ENCODE measurements at regions not wholly inside any gene's neighbourhood (a gene's known extent, or its start where the extent isn't known, plus 50 kb on each side); places are given as distances from the start of the nearest gene placed in this dataset.
"Not testable (repeated sequence)": the region's sequence is repeated elsewhere in the genome, so short reads cannot be mapped to it uniquely, and the experiment has no call there.

DNA sequence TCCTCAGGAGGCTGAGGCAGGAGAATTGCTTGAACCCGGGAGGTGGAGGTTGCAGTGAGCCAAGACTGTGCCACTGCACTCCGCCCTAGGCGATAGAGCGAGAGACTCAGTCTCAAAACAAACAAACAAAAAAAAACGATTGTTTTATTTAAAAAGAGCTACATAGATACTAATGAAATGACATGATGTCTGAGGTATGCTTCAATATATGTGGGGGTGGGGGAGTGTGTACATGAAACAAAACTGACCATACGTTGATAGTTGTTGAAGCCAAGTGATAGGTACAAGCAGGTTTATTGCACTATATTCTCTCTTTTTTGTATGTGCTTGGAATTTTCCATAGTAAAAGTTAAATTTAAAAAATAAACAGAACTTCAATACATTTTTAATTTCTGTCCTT is 240.1 kb downstream of the TFAP2A start:
- DNase-seq, result no peak

DNA sequence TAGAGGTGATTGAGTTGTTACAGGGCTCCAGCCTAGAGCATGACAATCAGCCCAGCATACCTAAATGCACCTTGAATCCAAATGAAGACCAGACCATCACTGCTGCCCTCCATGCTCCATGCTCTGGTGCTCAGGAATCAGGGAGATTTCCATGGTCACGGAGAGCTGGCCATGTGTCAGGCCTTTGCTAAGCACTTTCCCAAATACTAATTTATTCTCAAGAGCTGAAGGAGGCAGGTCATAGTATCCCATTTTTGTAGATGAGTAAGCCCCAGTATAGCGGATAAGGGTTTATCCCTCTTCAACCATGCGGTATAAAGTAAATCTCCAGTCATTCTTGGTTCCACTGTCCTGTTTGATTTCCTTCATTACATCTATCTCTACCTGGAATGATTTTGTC is 240.8 kb downstream of the TFAP2A start:
- DNase-seq, result no peak

DNA sequence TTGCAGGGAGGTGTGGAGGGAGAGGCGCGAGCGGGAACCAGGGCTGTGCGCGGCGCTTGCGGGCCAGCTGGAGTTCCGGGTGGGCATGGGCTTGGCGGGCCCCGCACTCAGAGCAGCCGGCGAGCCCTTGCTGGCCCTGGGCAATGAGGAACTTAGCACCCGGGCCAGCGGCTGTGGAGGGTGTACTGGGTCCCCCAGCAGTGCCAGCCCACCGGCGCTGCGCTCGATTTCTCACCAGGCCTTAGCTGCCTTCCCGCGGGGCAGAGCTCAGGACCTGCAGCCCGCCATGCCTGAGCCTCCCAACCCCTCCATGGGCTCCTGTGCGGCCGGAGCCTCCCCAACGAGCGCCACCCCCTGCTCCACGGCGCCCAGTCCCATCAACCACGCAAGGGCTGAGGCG is 243.2 kb downstream of the TFAP2A start:
- DNase-seq, result not testable (repeated sequence)

DNA sequence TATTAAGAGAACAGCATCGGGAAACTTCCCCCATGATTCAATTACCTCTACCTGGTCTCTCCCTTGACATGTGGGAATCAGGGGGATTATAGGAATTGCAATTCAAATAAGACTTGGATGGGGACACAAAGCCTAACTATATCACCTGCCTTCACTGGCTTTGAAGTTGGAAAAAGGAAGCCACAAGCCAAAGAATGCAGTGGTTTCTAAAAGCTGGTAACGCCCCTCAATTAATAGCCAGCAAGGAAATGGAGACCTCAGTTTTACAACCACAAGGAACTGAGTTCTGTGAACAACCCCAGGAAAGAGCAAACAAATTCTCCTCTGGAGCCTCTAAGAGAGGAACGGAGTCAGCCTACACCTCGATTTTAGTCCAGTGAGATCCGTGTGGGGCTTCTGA is 244.1 kb downstream of the TFAP2A start:
- DNase-seq, result no peak

DNA sequence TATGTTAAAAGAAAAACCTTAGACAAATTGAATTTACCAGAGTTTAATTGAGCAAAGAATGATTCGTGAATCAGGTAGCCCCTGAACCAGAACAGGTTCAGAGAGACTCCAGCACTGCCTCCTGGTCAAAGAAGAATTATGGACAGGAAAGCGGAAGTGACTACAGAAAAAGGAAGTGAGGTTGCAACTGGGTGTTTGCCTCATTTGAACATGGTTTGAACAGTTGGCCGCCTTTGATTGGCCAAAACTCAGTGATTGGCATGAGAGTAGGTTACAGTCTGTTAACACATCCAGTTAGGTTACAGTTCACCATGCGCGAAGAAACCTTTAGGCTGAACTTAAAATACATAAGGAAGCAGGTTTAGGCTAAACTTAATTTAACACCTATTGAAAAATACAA is 248.8 kb downstream of the TFAP2A start:
- DNase-seq, result no peak

DNA sequence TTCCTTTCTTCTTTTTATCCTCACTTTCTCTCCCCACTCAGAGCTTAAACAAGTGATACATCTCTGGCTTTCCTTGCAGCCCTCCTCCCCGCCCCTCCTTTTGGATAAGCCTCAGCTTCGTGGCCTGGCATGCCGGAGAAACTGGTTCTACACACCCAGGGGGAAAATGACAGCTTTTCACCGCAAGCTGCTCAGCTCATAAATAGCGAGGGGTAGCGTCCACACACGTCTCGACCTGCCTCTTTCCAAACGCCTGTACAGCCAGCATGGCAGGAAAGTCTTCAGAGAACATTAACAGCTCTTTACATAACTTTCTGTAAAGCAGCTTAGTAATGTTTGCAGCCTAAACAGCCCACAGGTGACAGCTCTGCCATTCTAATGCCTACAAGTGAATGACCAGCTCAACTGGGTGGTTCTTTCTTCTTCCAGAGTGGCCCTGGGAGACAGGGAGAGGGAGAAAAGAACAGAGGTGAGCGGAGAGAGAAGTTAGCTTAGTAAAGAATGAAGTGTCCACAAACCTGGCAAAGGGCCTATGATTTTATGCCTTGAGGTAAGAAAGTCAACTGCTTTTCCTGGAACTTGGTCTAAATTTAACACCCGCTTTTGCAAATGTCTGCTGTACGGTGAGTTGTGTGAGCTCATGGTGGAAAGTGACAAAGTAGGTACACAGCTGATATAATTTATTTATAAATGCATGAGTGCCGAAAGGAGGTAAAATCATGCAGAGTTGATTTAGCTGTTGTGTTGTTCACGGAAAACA is 251.5 kb downstream of the TFAP2A start:
- DNase-seq, result no peak

DNA sequence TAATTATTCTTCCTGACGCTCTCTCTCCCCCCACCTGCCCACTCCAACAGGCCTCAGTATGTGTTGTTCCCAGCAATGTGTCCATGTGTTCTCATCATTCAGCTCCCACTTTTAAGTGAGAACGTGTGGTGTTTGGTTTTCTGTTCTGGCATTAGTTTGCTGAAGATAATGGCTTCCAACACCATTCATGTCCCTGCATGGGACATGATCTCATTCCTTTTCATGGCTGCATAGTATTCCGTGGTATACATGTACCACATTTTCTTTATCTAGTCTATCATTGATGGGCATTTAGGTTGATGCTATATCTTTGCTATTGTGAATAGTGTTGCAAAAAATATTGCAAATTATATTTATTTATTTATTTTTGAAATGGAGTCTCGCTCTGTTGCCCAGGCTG is 258.0 kb downstream of the TFAP2A start:
- DNase-seq, result no peak

DNA sequence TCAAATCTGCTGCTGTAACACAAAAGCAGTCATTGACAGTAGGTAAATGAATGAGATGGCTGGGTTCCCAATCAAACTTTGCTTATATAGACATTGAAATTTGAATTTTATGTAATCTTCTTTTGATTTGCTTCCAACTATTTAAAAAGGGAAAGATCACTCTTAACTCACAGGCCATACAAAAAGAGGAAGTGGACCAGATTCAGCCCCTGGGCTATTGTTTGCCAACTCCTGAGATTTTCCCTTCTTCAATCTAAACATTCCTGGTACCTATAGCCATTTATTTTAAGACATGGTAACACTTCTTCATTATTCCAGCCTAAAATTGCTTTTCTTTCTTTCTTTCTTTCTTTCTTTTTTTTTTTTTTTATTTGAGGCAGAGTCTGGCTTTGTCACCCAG is 260.6 kb downstream of the TFAP2A start:
- no peak for DNase-seq

DNA sequence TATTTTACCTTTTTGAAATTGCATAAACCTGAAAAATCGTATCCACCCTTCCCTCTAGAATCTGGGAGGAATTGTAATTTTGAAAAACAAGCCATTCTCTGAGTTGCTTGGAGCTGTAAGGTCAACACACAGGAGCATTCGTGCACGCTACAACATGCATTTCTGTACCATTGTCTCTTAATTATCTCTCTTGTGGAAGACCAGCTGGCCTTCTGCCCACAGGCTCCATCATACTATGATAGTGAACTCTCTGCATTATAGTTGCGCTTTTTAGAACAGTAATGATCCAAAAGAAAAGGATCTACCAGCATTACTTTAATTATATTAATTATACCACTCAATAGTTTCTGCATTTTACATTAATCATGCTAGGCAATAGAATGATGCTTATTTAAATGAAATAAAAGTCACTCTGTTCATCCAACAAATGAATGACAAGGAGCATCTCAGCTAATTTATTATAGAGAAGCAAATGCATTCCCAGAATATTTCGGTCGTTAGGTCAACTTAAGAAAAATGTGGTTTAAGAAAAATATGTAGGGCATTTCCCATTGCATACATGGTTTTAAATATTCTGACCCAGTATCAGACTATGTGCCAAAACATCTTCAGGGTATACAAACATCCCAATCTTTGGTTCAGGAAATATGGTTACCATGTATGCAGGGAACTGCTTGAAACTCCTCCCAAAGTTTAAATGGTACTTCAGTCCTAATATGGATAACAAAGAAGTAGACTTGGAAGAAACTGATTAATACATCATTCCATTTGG is 263.5 kb downstream of the TFAP2A start:
- no peak for DNase-seq

DNA sequence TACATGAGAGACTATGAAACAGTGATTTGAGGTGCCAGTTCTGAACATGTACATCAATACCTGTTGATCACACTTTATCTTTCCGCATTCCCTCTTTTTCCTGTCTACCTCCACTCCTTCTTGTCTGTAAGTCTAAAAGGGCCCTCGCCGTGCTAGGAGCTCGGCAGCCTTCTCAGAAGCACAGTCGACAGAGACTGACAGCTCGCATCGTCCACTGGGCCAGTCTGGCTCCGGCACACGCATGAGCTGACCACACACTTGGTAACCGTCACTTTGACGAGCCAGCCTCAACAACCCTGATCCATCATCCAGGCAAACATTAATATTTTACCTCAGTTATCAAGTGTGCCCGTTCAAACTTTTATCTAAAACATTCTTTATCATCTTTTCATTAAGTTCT is 265.3 kb downstream of the TFAP2A start:
- DNase-seq, result no peak

DNA sequence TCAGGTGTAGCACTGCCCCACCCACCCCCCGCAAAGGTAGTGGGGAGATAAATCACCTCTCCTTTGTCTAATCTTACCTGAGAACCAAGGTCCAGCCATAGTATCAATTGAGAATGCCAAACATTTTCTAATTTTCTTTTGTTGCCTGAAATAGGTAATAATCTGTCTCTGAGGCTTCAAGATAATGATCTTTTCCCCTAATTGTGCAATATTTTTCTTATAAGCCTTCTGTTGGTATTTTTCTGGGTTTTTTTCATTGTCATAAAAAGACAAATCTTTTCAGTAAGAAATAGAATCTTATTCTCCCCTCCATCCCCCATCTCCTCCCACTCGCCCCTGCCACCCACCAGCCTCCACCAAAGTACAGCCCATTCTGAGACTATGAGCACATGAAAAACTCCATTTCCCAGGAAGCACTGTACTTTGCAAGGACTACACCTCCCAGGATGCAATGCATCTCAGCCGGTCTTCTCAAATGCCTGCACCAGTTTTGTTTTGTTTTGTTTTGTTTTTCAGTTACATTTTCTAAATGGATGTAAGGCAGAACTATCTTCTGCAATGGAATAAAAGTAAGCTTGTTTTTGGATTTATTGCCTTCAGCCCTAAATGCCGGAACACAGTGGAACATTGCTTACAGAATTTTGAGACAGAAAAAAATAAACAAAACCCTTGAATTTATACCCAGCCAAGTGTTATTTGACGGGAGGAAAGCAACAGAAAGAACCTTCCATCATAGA is 268.0 kb downstream of the TFAP2A start:
- DNase-seq, result no peak

DNA sequence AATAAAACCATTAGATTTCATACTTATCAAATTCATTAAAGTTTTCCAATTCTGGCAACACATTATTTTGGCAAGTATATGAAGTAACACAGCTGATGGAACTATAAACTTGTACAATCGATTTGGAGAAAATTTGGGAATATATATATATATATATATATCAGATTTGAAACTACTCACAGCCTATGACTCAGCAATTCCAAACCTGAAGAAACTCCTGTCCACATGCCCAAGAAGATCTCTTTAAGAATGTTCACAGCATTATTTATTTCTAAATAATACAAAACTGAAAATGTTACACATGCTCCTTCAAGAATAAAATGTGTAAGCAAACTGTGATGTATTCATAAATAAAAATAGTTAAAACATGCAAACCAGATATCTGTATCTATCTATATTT is 270.1 kb downstream of the TFAP2A start:
- no peak for DNase-seq

DNA sequence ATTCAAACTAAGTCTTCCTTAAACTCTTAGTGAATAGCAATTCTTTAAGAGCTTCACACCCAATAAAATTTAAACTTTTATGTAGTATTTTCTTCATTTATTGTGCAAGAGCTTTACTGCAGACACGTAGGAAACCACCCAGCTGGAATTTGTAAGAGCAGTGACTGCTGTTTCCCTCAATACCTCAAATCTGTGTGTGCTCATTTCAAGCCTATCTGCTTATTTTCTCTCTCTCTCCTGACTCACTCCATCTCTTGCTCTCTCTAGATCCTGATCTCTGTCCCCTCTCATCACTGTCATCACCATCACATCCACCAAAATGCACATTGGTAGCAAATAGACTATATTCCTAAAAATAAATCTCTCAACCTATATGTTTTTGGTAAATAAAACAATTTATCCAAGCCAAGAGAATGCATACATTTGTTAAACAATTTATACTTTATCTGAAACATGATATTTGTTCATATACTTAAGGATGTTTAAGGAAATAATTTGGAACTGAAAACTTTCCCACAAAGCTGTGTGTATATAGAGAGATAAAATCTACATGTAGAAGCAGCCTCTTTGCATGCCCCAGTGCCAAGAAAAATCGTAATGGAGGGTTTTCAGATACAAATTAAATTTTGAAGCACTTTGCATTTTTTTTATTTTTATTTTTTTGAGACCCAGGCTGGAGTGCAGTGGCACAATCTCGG is 273.0 kb downstream of the TFAP2A start:
- no peak for DNase-seq

DNA sequence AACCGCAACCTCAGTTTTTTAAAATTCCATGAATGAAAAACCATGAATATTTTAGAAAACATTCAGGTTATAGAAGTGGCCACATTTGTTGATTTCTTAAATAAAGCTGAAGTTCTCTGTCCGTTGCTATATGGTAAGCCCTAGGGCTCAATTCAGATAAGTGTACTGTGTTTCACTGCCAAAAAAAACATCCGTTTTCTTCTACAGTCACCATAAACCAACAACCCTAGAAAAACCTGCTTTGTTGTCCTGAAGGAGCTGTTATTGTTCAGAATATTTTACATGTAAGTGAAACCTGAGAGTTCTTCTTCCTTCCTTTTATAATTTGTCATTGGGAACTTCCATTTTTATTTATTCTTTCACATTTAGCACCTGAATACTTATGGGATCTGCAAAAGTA is 274.1 kb downstream of the TFAP2A start:
- DNase-seq, result no peak

DNA sequence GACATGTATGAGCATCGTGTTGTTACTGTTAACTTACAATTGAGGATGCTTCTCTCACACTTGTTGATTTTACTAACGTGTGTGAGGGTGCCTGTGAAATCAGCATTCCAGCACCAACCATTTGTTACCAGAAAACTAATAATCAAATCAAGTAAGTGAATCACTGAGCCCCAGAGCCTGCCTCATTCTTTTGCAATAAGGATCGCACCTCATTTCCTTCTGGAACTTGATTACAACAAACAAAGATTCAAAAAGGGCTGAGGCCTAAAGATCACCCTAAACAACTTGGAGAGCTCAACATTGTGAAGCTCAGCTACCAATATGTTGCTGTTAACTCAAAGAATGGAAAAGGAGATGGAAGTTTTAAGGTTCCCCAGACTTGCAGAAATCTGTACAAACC is 274.7 kb downstream of the TFAP2A start:
- no peak for DNase-seq

DNA sequence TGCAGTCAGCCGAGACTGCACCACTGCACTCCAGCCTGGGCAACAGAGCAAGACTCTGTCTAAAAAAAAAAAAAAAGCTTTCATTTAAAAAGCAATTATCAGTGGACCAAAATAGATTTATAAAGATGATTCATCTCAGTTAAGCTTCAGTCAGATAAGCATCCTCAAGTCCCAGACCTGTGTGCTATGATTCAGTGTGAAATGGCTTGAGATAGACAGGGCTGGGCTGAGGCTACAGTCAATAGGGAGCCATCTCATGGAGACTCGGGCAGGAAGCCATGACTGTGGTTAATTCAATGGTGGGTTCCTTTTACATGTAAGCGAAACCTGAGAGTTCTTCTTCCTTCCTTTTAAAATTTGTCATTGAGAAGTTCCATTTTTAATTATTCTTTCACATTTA is 276.0 kb downstream of the TFAP2A start:
- no peak for DNase-seq

DNA sequence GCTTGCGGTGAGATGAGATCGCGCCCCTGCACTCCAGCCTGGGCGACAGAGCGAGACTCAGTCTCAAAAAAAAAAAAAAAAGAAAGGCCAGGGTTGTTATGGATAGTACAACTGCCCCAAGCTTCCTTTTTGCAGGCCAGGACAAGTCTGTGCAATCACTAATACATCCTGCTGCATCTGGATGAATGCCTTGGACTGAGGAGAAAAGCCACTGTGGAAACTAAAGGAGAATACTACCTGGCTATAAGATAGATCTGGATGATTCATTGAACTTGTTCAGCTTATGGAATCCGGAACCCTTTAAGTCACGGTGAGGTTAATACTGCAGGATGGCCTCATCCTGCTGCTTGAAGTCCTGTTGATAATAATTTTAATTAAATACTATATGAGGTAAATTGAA is 278.2 kb downstream of the TFAP2A start:
- no peak for DNase-seq

DNA sequence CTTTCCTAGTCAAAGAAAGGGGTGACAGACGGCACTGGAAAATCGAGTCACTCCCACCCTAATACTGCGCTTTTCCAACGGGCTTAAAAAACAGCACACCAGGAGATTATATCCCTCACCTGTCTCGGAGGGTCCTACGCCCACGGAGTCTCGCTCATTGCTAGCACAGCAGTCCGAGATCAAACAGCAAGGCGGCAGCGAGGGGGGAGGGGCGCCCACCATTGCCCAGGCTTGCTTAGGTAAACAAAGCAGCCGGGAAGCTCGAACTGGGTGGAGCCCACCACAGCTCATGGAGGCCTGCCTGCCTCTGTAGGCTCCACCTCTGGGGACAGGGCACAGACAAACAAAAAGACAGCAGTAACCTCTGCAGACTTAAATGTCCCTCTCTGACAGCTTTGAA is 280.7 kb downstream of the TFAP2A start:
- DNase-seq, result not testable (repeated sequence)

DNA sequence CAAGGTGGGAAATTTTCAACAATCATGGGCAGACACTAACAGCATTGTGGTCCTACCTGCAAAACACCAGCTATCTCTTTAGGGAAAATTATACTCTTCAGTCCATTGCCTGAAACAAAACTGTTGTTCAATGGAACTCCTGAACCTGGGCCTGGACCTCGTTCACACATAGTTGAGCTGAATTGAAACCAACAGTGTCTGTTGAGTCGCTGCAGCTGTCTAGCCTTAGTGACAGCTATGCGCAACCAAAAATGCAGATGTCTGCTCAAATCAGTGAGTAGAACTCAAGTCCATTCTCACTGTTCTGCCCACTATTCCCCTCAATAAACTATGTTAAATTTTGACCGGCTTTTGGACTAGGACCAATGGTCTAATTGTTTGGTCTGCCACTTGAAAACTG is 286.2 kb downstream of the TFAP2A start:
- no peak for DNase-seq

DNA sequence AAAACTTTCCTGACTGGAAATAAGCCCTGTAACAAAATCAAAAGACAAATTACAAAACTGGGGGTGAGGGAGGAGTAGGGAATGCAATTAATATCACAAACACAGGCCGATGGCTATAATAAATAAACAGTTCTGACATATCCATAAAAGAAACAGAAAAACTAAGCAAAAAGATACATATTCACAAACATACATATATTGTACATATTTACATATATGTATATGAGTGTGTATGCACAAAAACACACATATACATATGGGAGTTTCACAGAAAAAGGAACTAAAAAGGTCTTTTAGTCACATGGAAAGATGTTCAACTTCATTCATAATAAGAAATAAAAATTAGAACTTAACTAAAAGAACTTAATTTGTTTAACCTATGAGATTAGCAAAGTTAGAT is 292.7 kb downstream of the TFAP2A start:
- DNase-seq, result no peak

DNA sequence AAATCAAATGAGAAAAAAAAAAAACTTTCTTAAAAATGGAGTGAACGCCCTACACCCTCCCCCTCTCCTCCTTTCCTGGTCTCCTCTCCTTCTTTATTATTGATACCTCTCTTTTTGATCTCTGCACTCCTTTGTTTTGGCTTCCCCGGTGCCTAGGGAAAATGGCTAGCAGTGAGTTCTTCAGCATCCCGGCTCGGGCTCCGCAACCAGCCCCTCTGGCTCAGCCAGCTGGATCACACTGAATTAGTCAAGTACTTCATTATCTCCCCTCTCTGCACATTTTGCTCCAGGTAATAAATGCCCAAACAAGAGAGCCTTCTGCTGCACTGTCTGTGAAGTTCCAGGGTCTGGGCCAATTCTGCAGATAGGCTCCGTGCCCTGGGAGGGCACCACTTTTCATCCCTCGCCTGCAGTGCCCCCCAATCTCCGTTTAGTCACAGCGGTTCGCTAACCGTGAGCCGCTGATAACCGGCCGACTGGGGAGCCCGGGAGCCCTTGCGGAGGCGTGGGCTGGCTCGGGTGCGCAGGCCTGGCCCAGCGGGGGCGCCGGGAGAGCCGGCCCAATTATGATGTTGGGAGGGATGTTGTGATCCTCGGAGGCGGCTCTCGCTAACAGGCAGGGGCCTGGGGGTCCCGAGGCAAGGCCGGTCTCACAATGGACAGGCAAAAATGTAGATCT is 301.9 kb downstream of the TFAP2A start:
- DNase-seq, result no peak

DNA sequence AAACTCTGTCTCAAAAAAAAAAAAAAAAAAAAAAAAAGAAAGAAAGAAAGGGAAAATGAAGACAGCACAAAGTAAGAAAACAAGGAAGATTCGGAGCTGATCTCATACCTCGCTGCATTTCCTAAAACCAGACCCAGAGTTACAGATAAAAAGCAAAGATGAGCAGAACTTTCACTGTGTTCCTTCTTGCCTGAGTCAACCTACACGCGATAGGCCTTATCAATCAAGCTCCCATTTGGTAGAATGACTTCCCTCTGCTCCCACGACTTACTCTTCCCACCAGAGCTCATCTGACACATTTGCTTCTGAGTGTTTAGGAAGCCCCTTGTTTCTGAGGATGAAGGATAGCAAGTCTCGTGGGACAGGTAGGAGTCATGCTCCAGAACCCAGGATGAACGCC is 302.9 kb downstream of the TFAP2A start:
- no peak for DNase-seq

All from stimulated activated naive CD4-positive, alpha-beta T cell treated with Interleukin-2 at 50 U/mL for 16 hours (primary cell).